Chondrocyte (in vitro differentiated cells): ENCODE measurements at regions not wholly inside any gene's neighbourhood (a gene's known extent, or its start where the extent isn't known, plus 50 kb on each side); places are given as distances from the start of the nearest gene placed in this dataset.

Experiments used
- DNase-seq: peaks from one replicate; pipeline ENCODE4 v3.0.0; 2021; ENCODE audit warnings: mixed read lengths, low spot score
- H3K27ac Mint-ChIP-seq: one replicate; pipeline ENCODE4 v1.8.0; 2021; ENCODE audit warnings: mild to moderate bottlenecking, moderate library complexity, mixed read lengths; ENCODE audit not compliant: unreplicated experiment
- H3K27me3 Mint-ChIP-seq: 2 replicates; pipeline ENCODE4 v1.8.0; 2021; ENCODE audit warnings: low read depth, mixed read lengths
- H3K36me3 Mint-ChIP-seq: 2 replicates; pipeline ENCODE4 v1.8.0; 2021; ENCODE audit warnings: low read depth, mixed read lengths
- H3K4me1 Mint-ChIP-seq: 2 replicates; pipeline ENCODE4 v1.8.0; 2021; ENCODE audit warnings: low read depth, mild to moderate bottlenecking, mixed read lengths
- H3K4me3 Mint-ChIP-seq: one replicate; pipeline ENCODE4 v1.8.0; 2021; ENCODE audit warnings: mild to moderate bottlenecking, moderate library complexity, mixed read lengths; ENCODE audit not compliant: unreplicated experiment
- H3K9me3 Mint-ChIP-seq: 2 replicates; pipeline ENCODE4 v1.8.0; 2021; ENCODE audit warnings: low read depth, mixed read lengths
- TF ChIP-seq, protein P1 (sequence below): fragments of 200-600 bp; sonication (generic); IDR thresholded peaks from 2 replicates; pipeline ENCODE4 v1.5.0; 2021; ENCODE audit warnings: antibody characterized with exemption, mild to moderate bottlenecking, moderate library complexity

DNA sequence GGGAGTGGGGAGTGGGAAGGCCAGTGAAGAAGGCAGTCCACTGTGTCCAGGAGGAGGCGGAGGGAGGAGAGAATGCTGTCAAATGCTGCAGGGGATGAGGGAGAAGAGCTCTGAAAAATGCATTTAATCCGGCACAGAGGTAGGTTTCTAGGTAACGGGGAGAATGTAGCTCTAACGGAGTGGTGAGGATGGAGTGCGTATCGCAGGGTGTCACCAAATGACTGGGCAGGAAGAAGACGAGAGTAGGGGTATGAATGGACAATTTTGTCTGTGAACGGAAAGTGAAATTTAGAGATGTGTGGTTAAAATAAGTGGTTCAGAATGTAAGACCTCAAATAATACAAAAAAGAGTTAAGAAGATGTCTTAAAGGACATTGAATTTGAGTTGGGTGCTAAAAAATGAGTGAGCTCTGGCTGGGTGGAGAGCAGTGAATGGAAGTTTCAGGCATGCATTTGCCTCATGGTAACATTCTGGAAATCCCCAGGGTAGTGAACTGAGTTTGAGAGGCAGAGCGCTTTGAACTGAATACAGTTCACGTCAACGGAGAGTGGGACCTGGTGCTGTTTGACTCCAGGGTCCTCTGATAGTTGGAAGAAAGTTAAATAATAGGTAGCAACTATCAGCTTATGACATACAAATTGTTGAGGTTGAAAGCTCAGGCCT, 81.3 kb upstream of the CADM1 start:
- DNase-seq, result no peak

DNA sequence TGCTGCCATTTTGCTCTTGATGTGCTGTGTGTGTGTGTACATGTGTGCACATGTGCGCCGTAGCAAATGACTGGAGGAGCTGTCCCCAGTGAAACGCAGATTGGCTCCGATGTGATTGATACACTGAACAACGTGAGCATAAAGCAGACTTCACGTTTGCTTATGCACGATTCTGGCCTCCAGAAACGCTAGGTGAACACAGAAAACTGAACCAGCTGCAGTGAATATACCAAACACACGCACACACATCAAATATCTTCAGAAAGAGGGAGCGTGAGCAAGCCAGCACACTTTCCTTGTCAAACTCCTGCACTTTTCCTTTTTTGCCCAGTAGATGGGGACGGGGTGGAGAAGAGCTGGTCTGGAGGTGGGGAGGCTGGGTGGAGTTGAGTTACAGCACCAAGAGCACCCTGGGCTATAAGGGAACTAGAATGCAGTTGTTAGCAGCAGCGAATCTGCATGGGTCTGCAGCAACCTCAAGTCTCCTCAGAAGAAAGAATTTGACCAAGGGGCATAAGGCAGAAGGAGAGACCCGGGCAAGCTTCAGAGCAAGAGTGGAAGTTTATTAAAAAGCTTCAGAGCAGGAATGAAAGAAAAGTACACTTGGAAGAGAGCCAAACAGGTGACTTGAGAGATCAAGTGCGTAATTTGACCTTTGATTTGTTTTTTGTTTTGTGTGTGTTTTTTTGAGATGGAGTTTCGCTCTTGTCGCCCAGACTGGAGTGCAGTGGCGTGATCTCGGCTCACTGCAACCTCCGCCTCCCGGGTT, 77.8 kb upstream of the CADM1 start:
- no peak for DNase-seq
- Mint-ChIP-seq H3K36me3 (no peaks in the 10 kb centered on the region), H3K27me3 (peaks cover 16% of the 10 kb centered on the region), H3K27ac (no peak overlapping the region), H3K4me1 (peaks cover 17% of the 10 kb centered on the region), H3K9me3 (no peaks in the 10 kb centered on the region), H3K4me3 (no peak overlapping the region)
- TF ChIP-seq, protein P1, sequence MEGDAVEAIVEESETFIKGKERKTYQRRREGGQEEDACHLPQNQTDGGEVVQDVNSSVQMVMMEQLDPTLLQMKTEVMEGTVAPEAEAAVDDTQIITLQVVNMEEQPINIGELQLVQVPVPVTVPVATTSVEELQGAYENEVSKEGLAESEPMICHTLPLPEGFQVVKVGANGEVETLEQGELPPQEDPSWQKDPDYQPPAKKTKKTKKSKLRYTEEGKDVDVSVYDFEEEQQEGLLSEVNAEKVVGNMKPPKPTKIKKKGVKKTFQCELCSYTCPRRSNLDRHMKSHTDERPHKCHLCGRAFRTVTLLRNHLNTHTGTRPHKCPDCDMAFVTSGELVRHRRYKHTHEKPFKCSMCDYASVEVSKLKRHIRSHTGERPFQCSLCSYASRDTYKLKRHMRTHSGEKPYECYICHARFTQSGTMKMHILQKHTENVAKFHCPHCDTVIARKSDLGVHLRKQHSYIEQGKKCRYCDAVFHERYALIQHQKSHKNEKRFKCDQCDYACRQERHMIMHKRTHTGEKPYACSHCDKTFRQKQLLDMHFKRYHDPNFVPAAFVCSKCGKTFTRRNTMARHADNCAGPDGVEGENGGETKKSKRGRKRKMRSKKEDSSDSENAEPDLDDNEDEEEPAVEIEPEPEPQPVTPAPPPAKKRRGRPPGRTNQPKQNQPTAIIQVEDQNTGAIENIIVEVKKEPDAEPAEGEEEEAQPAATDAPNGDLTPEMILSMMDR, result peak; percentile 68

More for the DNA sequence above, 81.3 kb upstream of the CADM1 start:
- H3K9me3 Mint-ChIP-seq, result peaks cover 8% of the 10 kb centered on the region
- no peak overlapping the region for H3K4me3 Mint-ChIP-seq
- no peaks in the 10 kb centered on the region for H3K36me3 Mint-ChIP-seq
- TF ChIP-seq, protein P1, result no peak
- H3K4me1 Mint-ChIP-seq, result peaks cover 16% of the 10 kb centered on the region
- H3K27ac Mint-ChIP-seq, result no peak overlapping the region
- H3K27me3 Mint-ChIP-seq, result peaks cover 10% of the 10 kb centered on the region

DNA sequence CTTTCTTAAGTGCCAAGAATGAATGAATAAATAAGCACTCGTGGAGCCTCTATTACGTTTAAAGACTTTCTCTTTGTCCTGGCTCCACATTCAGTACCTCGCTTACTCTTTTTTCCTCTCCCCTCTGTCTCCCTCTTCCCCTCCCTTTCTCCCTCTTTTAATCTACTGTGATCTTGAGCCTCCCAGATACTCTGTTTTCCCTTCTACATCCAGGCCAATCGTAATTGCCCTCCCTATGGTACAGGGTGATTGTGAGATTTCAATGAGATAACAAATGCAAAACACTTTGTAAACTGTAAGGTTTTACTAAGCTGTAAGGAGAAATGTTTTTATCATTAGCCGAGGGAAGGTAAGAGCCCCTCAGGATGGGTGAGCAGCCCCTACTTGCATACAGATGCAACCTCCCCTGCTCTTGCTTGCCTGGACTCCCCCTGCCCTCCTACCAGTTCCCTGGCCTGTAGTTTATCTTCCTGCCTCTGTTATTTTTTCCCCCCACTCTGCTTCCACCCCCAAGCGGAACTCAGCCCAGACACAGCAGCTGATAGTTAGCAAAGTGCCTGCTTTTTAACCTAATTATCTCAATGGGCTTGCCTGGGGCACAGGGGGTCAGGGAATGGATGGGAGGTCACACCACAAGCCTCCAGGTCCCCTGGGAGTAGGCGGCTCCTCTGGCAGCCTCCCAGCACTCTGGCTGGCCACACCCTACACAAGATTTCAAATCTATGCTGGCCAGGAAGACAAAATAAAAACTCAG, 76.9 kb upstream of the CADM1 start:
- H3K36me3 Mint-ChIP-seq, result no peaks in the 10 kb centered on the region
- no peaks in the 10 kb centered on the region for H3K9me3 Mint-ChIP-seq
- no peak overlapping the region for H3K4me3 Mint-ChIP-seq
- no peak overlapping the region for H3K27ac Mint-ChIP-seq
- TF ChIP-seq, protein P1, result no peak
- H3K4me1 Mint-ChIP-seq, result peaks cover 21% of the 10 kb centered on the region
- peaks cover 17% of the 10 kb centered on the region for H3K27me3 Mint-ChIP-seq
- DNase-seq, result no peak

DNA sequence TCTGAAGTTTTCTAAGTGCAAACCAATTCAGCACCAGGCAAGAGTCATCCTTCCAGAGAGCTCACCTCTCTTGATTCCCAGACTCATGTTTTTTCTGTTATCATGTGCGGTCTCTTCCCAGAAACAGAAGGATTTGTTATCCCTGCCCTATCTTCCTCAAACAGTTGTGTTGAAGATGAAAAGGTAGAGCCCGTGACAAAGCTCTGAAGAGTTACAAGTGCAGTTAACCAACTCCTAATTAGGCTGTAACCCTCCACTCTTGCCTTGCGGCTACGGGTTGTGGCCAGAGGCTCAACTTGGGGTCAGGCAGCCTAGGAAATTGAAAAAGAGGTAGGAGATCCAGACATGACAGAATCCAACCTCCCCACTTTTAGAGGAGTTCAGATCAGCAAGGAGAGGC, 76.2 kb upstream of the CADM1 start:
- no peak for DNase-seq
- Mint-ChIP-seq H3K4me3 (no peak overlapping the region), H3K27me3 (peaks cover 21% of the 10 kb centered on the region), H3K4me1 (peaks cover 21% of the 10 kb centered on the region), H3K36me3 (no peaks in the 10 kb centered on the region), H3K9me3 (no peaks in the 10 kb centered on the region), H3K27ac (no peak overlapping the region)
- TF ChIP-seq, protein P1, result no peak

DNA sequence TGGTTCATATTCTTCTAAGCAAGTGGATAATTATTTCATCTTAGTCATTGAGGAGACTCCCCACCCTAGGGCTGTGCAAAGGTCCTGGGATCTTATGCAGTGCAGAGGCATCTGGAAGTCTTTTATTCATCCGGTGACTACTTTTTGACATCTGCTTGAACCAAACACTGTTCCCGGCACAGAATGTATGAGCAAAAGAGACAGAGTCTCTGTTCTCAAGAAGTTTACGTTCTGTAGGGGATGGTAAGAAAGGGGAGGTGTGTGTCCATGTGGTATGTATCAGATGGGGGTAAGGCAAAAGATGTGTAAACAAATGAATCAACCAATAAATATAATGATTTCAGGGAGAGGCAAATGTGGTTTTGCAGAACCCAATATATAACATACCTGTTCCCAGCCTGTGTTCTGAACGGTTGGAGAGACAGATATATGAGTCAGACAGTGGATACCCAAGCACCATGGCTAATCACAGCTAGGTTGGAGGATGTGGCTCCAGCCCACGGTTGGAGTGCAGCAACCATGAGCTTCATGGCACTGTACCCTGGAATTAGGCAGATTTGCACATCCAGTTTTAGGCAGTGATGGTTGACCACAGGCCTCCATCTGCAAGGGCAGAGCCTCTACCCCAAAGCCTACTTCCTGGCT, 75.1 kb upstream of the CADM1 start:
- Mint-ChIP-seq H3K36me3 (no peaks in the 10 kb centered on the region), H3K4me3 (no peak overlapping the region), H3K27ac (no peak overlapping the region), H3K27me3 (peaks cover 29% of the 10 kb centered on the region), H3K9me3 (no peaks in the 10 kb centered on the region), H3K4me1 (peaks cover 21% of the 10 kb centered on the region)
- TF ChIP-seq, protein P1, result no peak
- DNase-seq, result no peak
